NOMO-1 treated with DMSO at 0.1 percent for 48 hours (cell line): ENCODE measurements at regions not wholly inside any gene's neighbourhood (a gene's known extent, or its start where the extent isn't known, plus 50 kb on each side); places are given as distances from the start of the nearest gene placed in this dataset.
"Not testable (repeated sequence)": the region's sequence is repeated elsewhere in the genome, so short reads cannot be mapped to it uniquely, and the experiment has no call there.

Experiments used
- DNase-seq: peaks from one replicate; lab custom pipeline; 2025; ENCODE audit not compliant: unreplicated experiment; lab: John Stamatoyannopoulos, UW

GRCh38 chr1:148210624-148211023 lies 58.5 kb upstream of the NBPF11 start:
- DNase-seq = not testable (repeated sequence)

GRCh38 chr1:148210166-148210565 lies 58.1 kb upstream of the NBPF11 start:
- not testable (repeated sequence) for DNase-seq

GRCh38 chr1:148202013-148202412 lies 49.9 kb upstream of the NBPF11 start:
- DNase-seq = not testable (repeated sequence)
